ENCODE measurements at regions not wholly inside any gene's neighbourhood (a gene's known extent, or its start where the extent isn't known, plus 50 kb on each side); places are given as distances from the start of the nearest gene placed in this dataset.

- 55 to 76% (median 67%) methylated on average over 3 of the region's 3 CpGs for WGBS, 5 donors
- H3K36me3 ChIP-seq = no peaks in the 10 kb centered on the region
- H3K4me3 ChIP-seq = no peak overlapping the region
- H3K9me3 ChIP-seq = peaks cover 0 to 7% (median 0%) of the 10 kb centered on the region in 8 donors
- no peaks in the 10 kb centered on the region for H3K27me3 ChIP-seq (replicated peaks in 1 of 7)
- no peaks in the 10 kb centered on the region for H3K4me1 ChIP-seq
- H3K27ac ChIP-seq = no peak overlapping the region
- TF ChIP-seq POLR2AphosphoS5 (IDR thresholded peaks at IDR 0.05) (no peak), POLR2A (IDR thresholded peaks at IDR 0.05) (no peak)
- DNase-seq = no peak
- intact Hi-C loops (cut with DNase I; ENCODE audit: low total_unique reads) = no loop called here
Measured at GRCh38 chr4:66927937-66928336, 617.4 kb downstream of the CENPC start.

GRCh38 chr4:66926687-66927086 is 618.6 kb downstream of the CENPC start:
- Histone ChIP-seq H3K4me1 (no peaks in the 10 kb centered on the region), H3K4me3 (no peak overlapping the region), H3K27me3 (replicated peaks in 1 of 7) (no peaks in the 10 kb centered on the region), H3K36me3 (no peaks in the 10 kb centered on the region), H3K9me3 (peaks cover 0 to 7% (median 0%) of the 10 kb centered on the region in 8 donors), H3K27ac (no peak overlapping the region)
- TF ChIP-seq, protein P1, sequence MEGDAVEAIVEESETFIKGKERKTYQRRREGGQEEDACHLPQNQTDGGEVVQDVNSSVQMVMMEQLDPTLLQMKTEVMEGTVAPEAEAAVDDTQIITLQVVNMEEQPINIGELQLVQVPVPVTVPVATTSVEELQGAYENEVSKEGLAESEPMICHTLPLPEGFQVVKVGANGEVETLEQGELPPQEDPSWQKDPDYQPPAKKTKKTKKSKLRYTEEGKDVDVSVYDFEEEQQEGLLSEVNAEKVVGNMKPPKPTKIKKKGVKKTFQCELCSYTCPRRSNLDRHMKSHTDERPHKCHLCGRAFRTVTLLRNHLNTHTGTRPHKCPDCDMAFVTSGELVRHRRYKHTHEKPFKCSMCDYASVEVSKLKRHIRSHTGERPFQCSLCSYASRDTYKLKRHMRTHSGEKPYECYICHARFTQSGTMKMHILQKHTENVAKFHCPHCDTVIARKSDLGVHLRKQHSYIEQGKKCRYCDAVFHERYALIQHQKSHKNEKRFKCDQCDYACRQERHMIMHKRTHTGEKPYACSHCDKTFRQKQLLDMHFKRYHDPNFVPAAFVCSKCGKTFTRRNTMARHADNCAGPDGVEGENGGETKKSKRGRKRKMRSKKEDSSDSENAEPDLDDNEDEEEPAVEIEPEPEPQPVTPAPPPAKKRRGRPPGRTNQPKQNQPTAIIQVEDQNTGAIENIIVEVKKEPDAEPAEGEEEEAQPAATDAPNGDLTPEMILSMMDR (IDR thresholded peaks at IDR 0.05 in 8 of 11, conservative IDR thresholded peaks at IDR 0.05 in 3 of 11) = no peak
- TF ChIP-seq POLR2A (IDR thresholded peaks at IDR 0.05) (no peak), POLR2AphosphoS5 (IDR thresholded peaks at IDR 0.05) (no peak)
- DNase-seq = no peak
- intact Hi-C loops (cut with DNase I; ENCODE audit: low total_unique reads) = no loop called here
- WGBS, 5 donors = 93 to 99% (median 93%) methylated on average over 3 of the region's 3 CpGs

DNA sequence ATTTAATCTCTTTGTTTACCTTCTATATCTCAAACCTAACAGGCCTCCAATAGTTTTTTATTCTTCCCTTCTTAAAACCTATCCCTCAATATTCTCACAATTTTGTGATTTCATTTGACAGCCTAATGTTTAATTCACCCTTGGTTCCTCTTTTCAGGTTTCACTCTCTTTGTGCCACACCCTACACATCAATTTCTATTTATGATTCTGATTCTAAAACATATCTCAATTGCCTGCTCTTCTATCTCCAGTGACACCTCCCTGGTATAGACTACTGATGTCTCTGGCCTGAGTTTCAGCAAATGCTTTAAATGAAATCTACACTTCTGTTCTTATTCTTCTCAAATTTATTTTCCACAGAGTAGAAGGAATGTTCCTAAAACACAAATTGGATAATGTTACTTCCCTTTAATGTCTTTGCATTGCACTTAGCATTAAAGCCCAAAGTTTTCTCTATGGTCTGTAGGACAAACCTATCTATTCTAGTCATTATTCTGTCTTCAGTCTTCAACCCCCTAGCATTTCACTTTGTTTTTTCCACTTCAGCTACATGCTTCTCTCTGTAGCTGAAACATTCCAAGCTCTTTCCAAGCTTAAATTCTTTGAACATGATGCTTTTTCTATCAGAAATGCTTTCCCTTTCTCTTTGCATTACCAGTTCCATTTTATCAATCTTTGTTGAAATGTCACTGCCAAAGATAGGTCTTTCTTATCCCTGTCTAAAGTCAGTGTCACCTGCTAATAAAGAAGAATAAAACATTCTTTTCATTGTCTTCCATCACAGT is 622.0 kb downstream of the CENPC start:
- intact Hi-C loops (cut with DNase I; ENCODE audit: low total_unique reads) = no loop called here
- Histone ChIP-seq H3K9me3 (peaks cover 0 to 7% (median 0%) of the 10 kb centered on the region in 8 donors), H3K27ac (no peak overlapping the region), H3K36me3 (no peaks in the 10 kb centered on the region), H3K4me1 (no peaks in the 10 kb centered on the region), H3K27me3 (replicated peaks in 1 of 7) (no peaks in the 10 kb centered on the region), H3K4me3 (no peak overlapping the region)
- no peak for TF ChIP-seq POLR2A (IDR thresholded peaks at IDR 0.05)
- no peak for DNase-seq

GRCh38 chr4:66921433-66921832 is 623.9 kb downstream of the CENPC start:
- Histone ChIP-seq H3K9me3 (peaks cover 0 to 3% (median 0%) of the 10 kb centered on the region in 8 donors), H3K4me3 (no peak overlapping the region), H3K27me3 (replicated peaks in 1 of 7) (no peaks in the 10 kb centered on the region), H3K36me3 (no peaks in the 10 kb centered on the region), H3K4me1 (no peaks in the 10 kb centered on the region), H3K27ac (no peak overlapping the region)
- TF ChIP-seq POLR2AphosphoS5 (IDR thresholded peaks at IDR 0.05) (no peak), POLR2A (IDR thresholded peaks at IDR 0.05) (no peak)
- TF ChIP-seq, protein P1 (IDR thresholded peaks at IDR 0.05 in 8 of 11, conservative IDR thresholded peaks at IDR 0.05 in 3 of 11) = no peak
- DNase-seq = no peak
- 66 to 75% (median 70%) methylated on average over 5 of the region's 5 CpGs for WGBS, 5 donors
- intact Hi-C loops (cut with DNase I; ENCODE audit: low total_unique reads) = no loop called here

DNA sequence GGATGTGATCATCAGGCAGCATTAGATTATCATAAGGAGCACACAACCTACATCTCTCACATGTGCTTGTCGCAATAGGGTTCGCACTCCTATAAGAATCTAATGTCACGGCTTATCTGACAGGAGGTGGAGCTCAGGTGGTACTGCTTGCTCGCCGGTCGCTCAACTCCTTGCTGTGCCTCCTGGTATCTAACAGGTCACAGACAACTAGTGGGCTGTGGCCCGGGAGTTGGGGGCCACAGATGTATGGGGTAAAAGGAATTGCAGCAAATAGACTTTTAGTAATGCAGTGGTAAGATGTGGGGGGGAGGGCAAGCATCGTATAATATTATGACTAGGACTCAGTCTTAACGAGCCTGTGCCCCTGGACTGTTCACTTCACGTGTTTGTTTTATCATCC is 624.8 kb downstream of the CENPC start:
- intact Hi-C loops (cut with DNase I; ENCODE audit: low total_unique reads) = no loop called here
- H3K27ac ChIP-seq = no peak overlapping the region
- H3K27me3 ChIP-seq (replicated peaks in 1 of 7) = no peaks in the 10 kb centered on the region
- no peaks in the 10 kb centered on the region for H3K36me3 ChIP-seq
- H3K9me3 ChIP-seq = no peaks in the 10 kb centered on the region
- TF ChIP-seq, protein P1 (IDR thresholded peaks at IDR 0.05 in 8 of 11, conservative IDR thresholded peaks at IDR 0.05 in 3 of 11) = no peak
- TF ChIP-seq POLR2A (IDR thresholded peaks at IDR 0.05) (no peak), POLR2AphosphoS5 (IDR thresholded peaks at IDR 0.05) (no peak)
- no peak overlapping the region for H3K4me3 ChIP-seq
- 82 to 93% (median 86%) methylated on average over 6 to 10 of the region's 10 CpGs for WGBS, 5 donors
- H3K4me1 ChIP-seq = no peaks in the 10 kb centered on the region
- no peak for DNase-seq
